B cell (primary cell): ENCODE measurements at regions not wholly inside any gene's neighbourhood (a gene's known extent, or its start where the extent isn't known, plus 50 kb on each side); places are given as distances from the start of the nearest gene placed in this dataset.

Experiments used
- ATAC-seq: fragments of 200-7000 bp; cut with Tn5 transposase; one replicate; pipeline ENCODE4 v1.10.0; 2021; ENCODE audit warnings: low read depth, mild to moderate bottlenecking, moderate number of reproducible peaks, moderate library complexity
- CTCF ChIA-PET: fragments of 350-600 bp; sonication (Branson Sonifier 250); formaldehyde crosslinking; loops from one replicate; lab custom pipeline; 2021; ENCODE audit warnings: antibody characterized with exemption, inconsistent platforms; lab: Charles Lee
- POLR2A ChIA-PET: fragments of 350-600 bp; sonication (Branson Sonifier 250); formaldehyde crosslinking; loops from one replicate; lab custom pipeline; 2021; ENCODE audit warnings: antibody characterized with exemption; lab: Charles Lee
- DNase-seq: peaks from one replicate; pipeline ENCODE4 v3.0.0; 2013
- H2AFZ ChIP-seq: 2 replicates; pipeline ENCODE4 v1.6.1; 2012; ENCODE audit warnings: mild to moderate bottlenecking, low read depth, low read length; ENCODE audit not compliant: insufficient read depth, poor library complexity, severe bottlenecking
- H3K27ac ChIP-seq, 2 donors: 1 replicate in 1 of 2; 2 replicates in 1 of 2; pipeline ENCODE4 v1.5.1; 2012 to 2013; ENCODE audit warnings: low read length in 2 of 2, mild to moderate bottlenecking in 2 of 2, moderate library complexity in 1 of 2
- H3K27me3 ChIP-seq, 4 experiments: fragments of 200-600 bp in 1 of 4; sonication (generic) in 1 of 4; replicated peaks in 1 of 4; 1 replicate in 2 of 4; 2 replicates in 2 of 4; pipeline versions ENCODE4 v1.6.1 to v1.7.0; 2013 to 2016; ENCODE audit warnings: low read length in 3 of 4, mild to moderate bottlenecking in 2 of 4, mixed read lengths in 1 of 4, moderate library complexity in 1 of 4; ENCODE audit not compliant: insufficient read depth in 4 of 4, control insufficient read depth in 3 of 4; ENCODE audit errors: control extremely low read depth in 1 of 4
- H3K36me3 ChIP-seq, 2 experiments: replicated peaks in 1 of 2; 1 replicate in 1 of 2; 2 replicates in 1 of 2; pipeline versions ENCODE4 v1.6.1 to v1.7.1; 2013; ENCODE audit warnings: low read length in 1 of 2; ENCODE audit not compliant: insufficient read depth in 2 of 2, control insufficient read depth in 1 of 2; ENCODE audit errors: control extremely low read depth in 1 of 2, extremely low read depth in 1 of 2
- H3K4me1 ChIP-seq, 2 donors: fragments of 200-600 bp in 1 of 2; sonication (generic) in 1 of 2; 1 replicate in 1 of 2; 2 replicates in 1 of 2; pipeline versions ENCODE4 v1.5.1 to v1.6.1; 2013 to 2017; ENCODE audit warnings: low read length in 2 of 2; ENCODE audit not compliant: control insufficient read depth in 2 of 2, insufficient read depth in 2 of 2
- H3K4me2 ChIP-seq: replicated peaks from 2 replicates; pipeline ENCODE3; 2012; ENCODE audit warnings: mild to moderate bottlenecking, low read depth, low read length; ENCODE audit not compliant: poor library complexity, severe bottlenecking
- H3K4me3 ChIP-seq, 5 experiments: fragments of 200-600 bp in 1 of 5; sonication (generic) in 1 of 5; 1 replicate in 3 of 5; 2 replicates in 2 of 5; pipeline versions ENCODE4 v1.5.1 to v1.7.0; 2011 to 2016; ENCODE audit warnings: low read length in 4 of 5, mild to moderate bottlenecking in 4 of 5, low read depth in 2 of 5, control low read depth in 1 of 5, moderate library complexity in 1 of 5; ENCODE audit not compliant: insufficient read depth in 1 of 5; ENCODE audit errors: control extremely low read depth in 1 of 5, extremely low read depth in 1 of 5
- H3K79me2 ChIP-seq: fragments of 200-600 bp; sonication (generic); one replicate; pipeline ENCODE4 v1.6.0; 2016; ENCODE audit warnings: low read length; ENCODE audit not compliant: control insufficient read depth, insufficient read depth
- H3K9ac ChIP-seq: fragments of 200-600 bp; sonication (generic); 2 replicates; pipeline ENCODE4 v1.6.1; 2017; ENCODE audit warnings: mild to moderate bottlenecking, low read length, moderate library complexity
- H3K9me3 ChIP-seq, 3 donors: one replicate each; pipeline versions ENCODE4 v1.6.1 to v1.7.1; 2013; ENCODE audit warnings: low read length in 2 of 3; ENCODE audit not compliant: control insufficient read depth in 2 of 3, insufficient read depth in 1 of 3; ENCODE audit errors: control extremely low read depth in 1 of 3
- H4K20me1 ChIP-seq: 2 replicates; pipeline ENCODE4 v1.6.0; 2012; ENCODE audit warnings: mild to moderate bottlenecking, low read length; ENCODE audit not compliant: insufficient read depth, control insufficient read depth, poor library complexity, severe bottlenecking
- H3K27ac Mint-ChIP-seq: one replicate; pipeline ENCODE4 v1.8.0; 2021; ENCODE audit warnings: mixed read lengths
- H3K27me3 Mint-ChIP-seq: one replicate; pipeline ENCODE4 v1.8.0; 2021; ENCODE audit warnings: mixed read lengths
- H3K4me1 Mint-ChIP-seq: one replicate; pipeline ENCODE4 v1.8.0; 2021; ENCODE audit warnings: mixed read lengths
- H3K4me3 Mint-ChIP-seq: one replicate; pipeline ENCODE4 v1.8.0; 2021; ENCODE audit warnings: mixed read lengths
- H3K9me3 Mint-ChIP-seq: one replicate; pipeline ENCODE4 v1.8.0; 2022; ENCODE audit warnings: mixed read lengths; ENCODE audit not compliant: insufficient read depth
- CTCF ChIP-seq: fragments of 200-600 bp; IDR thresholded peaks from one replicate; pipeline ENCODE4 v1.8.0; 2022; ENCODE audit warnings: antibody characterized with exemption, mild to moderate bottlenecking
- EZH2 ChIP-seq: IDR thresholded peaks from 2 replicates; pipeline ENCODE4 v1.6.1; 2012; ENCODE audit warnings: borderline replicate concordance, low read depth, mild to moderate bottlenecking, moderate library complexity, low read length; ENCODE audit not compliant: insufficient read depth, poor library complexity, severe bottlenecking
- WGBS: methylation state at CpG from one replicate; pipeline ENCODE4 v1.1.5; 2013; ENCODE audit warnings: missing lambda C conversion rate; ENCODE audit not compliant: insufficient coverage; 5-methylcytosine and 5-hydroxymethylcytosine counted together
- intact Hi-C: fragments of 100-400 bp; cut with micrococcal nuclease; formaldehyde crosslinking; loops from one replicate; pipeline ENCODE4 v1.10.0; 2022

GRCh38 chr7:69318794-69319193, 279.5 kb upstream of the AUTS2 start:
- no peaks in the 10 kb centered on the region for H4K20me1 ChIP-seq
- no peaks in the 10 kb centered on the region for H3K36me3 ChIP-seq
- no peaks in the 10 kb centered on the region for H3K4me1 ChIP-seq
- ChIA-PET CTCF (no interaction called here), POLR2A (no interaction called here)
- Mint-ChIP-seq H3K4me1 (peaks cover 6% of the 10 kb centered on the region), H3K27ac (no peak overlapping the region), H3K27me3 (no peaks in the 10 kb centered on the region), H3K4me3 (no peak overlapping the region), H3K9me3 (no peaks in the 10 kb centered on the region)
- H3K9me3 ChIP-seq = no peaks in the 10 kb centered on the region
- no peak overlapping the region for H3K4me3 ChIP-seq
- TF ChIP-seq CTCF (no peak), EZH2 (no peak)
- no peak overlapping the region for H3K27ac ChIP-seq
- H3K4me2 ChIP-seq = no peak overlapping the region
- 84% methylated on average over 9 of the region's 10 CpGs for WGBS
- intact Hi-C loops = no loop called here
- H2AFZ ChIP-seq = no peak overlapping the region
- ATAC-seq (no peak), DNase-seq (no peak)
- H3K79me2 ChIP-seq = no peaks in the 10 kb centered on the region
- no peaks in the 10 kb centered on the region for H3K27me3 ChIP-seq
- H3K9ac ChIP-seq = no peak overlapping the region

- H3K27ac Mint-ChIP-seq = no peak overlapping the region
- no peak for DNase-seq
- peaks cover 12% of the 10 kb centered on the region for H3K9me3 Mint-ChIP-seq
- Histone ChIP-seq H3K4me1 (no peaks in the 10 kb centered on the region), H3K4me3 (no peak overlapping the region), H4K20me1 (no peaks in the 10 kb centered on the region), H3K9ac (no peak overlapping the region), H3K27me3 (no peaks in the 10 kb centered on the region), H3K4me2 (no peak overlapping the region), H3K9me3 (no peaks in the 10 kb centered on the region), H2AFZ (no peak overlapping the region), H3K79me2 (no peaks in the 10 kb centered on the region), H3K27ac (no peak overlapping the region), H3K36me3 (no peaks in the 10 kb centered on the region)
- CTCF ChIA-PET = no interaction called here
- H3K27me3 Mint-ChIP-seq = no peaks in the 10 kb centered on the region
- no peak overlapping the region for H3K4me3 Mint-ChIP-seq
- POLR2A ChIA-PET = no interaction called here
- H3K4me1 Mint-ChIP-seq = peaks cover 4% of the 10 kb centered on the region
- intact Hi-C loops = no loop called here
- no peak for ATAC-seq
- TF ChIP-seq CTCF = no peak
- no peak for TF ChIP-seq EZH2
- WGBS = 84% methylated on average over 2 of the region's 5 CpGs
Observed at GRCh38 chr7:69328516-69328915, 269.8 kb upstream of the AUTS2 start.
